Transverse colon (tissue), 4 donors: ENCODE measurements at regions not wholly inside any gene's neighbourhood (a gene's known extent, or its start where the extent isn't known, plus 50 kb on each side); places are given as distances from the start of the nearest gene placed in this dataset.

Source experiments
- EP300 ChIP-seq: sonication (generic); formaldehyde crosslinking; IDR thresholded peaks from one replicate; pipeline ENCODE4 v1.6.1; 2017; ENCODE audit warnings: antibody characterized with exemption, low read depth
- POLR2A ChIP-seq: fragments of 450-650 bp; IDR thresholded peaks from one replicate; pipeline ENCODE4 v1.6.1; 2016; ENCODE audit warnings: antibody characterized with exemption, mild to moderate bottlenecking, moderate library complexity
- POLR2AphosphoS5 ChIP-seq, 3 donors: sonication (generic); formaldehyde crosslinking; IDR thresholded peaks; one replicate each; pipeline ENCODE4 v1.6.1; 2016; ENCODE audit warnings: antibody characterized with exemption in 3 of 3
- TF ChIP-seq, protein P1 (sequence below), 5 experiments: fragments of 200-600 bp in 3 of 5; fragments of 450-650 bp in 2 of 5; sonication (generic) in 3 of 5; IDR thresholded peaks; 1 replicate in 2 of 5; 2 replicates in 3 of 5; pipeline ENCODE4 v1.5.1; 2016 to 2017; ENCODE audit warnings: antibody characterized with exemption in 5 of 5, inconsistent platforms in 3 of 5, mild to moderate bottlenecking in 2 of 5, moderate library complexity in 1 of 5

DNA sequence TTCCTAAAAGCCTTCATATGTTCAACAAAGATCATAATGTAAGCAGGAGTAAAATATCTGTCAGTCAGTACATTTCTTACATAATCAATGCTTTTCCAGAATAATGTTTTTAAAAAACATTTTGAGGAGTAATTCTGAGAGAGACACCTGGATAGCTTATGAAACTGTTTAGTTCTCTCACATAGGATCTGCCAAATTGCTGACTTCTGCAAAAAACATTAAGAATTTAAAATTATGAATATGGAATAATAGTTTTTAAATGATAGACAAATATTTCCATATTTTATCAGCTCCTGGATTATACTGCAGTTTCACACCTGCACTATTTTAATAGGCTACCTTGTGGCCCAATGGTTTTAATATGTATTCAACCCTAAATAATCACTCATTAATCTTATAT lies 142.7 kb upstream of the RUNX1 start:
- TF ChIP-seq, protein P1, sequence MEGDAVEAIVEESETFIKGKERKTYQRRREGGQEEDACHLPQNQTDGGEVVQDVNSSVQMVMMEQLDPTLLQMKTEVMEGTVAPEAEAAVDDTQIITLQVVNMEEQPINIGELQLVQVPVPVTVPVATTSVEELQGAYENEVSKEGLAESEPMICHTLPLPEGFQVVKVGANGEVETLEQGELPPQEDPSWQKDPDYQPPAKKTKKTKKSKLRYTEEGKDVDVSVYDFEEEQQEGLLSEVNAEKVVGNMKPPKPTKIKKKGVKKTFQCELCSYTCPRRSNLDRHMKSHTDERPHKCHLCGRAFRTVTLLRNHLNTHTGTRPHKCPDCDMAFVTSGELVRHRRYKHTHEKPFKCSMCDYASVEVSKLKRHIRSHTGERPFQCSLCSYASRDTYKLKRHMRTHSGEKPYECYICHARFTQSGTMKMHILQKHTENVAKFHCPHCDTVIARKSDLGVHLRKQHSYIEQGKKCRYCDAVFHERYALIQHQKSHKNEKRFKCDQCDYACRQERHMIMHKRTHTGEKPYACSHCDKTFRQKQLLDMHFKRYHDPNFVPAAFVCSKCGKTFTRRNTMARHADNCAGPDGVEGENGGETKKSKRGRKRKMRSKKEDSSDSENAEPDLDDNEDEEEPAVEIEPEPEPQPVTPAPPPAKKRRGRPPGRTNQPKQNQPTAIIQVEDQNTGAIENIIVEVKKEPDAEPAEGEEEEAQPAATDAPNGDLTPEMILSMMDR (IDR thresholded peaks at IDR 0.05): no peak
- TF ChIP-seq POLR2A: no peak
- no peak for TF ChIP-seq POLR2AphosphoS5 (IDR thresholded peaks at IDR 0.05)
- TF ChIP-seq EP300: no peak
